ENCODE measurements at regions not wholly inside any gene's neighbourhood (a gene's known extent, or its start where the extent isn't known, plus 50 kb on each side); places are given as distances from the start of the nearest gene placed in this dataset.
"Not testable (repeated sequence)": the region's sequence is repeated elsewhere in the genome, so short reads cannot be mapped to it uniquely, and the experiment has no call there.

GRCh38 chr9:85199866-85200495 lies 530.5 kb downstream of the NTRK2 start:
- DNase-seq = no peak

GRCh38 chr9:85192750-85193149 lies 523.2 kb downstream of the NTRK2 start:
- no peak for DNase-seq

GRCh38 chr9:85186218-85186585 lies 516.7 kb downstream of the NTRK2 start:
- DNase-seq = no peak

GRCh38 chr9:85185486-85186217 lies 516.1 kb downstream of the NTRK2 start:
- DNase-seq = no peak

DNA sequence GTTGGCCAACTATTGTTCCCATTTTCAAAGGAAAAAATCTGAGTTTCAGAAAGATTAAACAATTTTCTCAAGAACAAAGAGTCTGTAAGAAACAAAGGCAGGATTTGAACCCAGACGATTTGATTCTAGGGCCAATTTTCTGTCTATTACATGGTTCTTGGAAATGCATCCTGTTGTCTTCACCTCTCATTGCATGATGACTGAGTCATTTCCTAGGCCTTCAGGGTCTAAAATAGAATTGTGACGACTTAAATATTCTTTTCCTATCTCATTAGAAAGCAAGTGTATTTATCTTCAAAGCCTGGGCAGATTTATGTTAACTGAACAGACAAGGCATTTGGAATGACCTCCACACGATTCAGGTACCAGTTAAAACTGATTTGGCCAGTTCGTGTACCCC lies 512.9 kb downstream of the NTRK2 start:
- no peak for DNase-seq

- DNase-seq = no peak
Measured at GRCh38 chr9:85178474-85178873, 508.9 kb downstream of the NTRK2 start.

- no peak for DNase-seq
Measured at GRCh38 chr9:85173967-85174366, 504.4 kb downstream of the NTRK2 start.

DNA sequence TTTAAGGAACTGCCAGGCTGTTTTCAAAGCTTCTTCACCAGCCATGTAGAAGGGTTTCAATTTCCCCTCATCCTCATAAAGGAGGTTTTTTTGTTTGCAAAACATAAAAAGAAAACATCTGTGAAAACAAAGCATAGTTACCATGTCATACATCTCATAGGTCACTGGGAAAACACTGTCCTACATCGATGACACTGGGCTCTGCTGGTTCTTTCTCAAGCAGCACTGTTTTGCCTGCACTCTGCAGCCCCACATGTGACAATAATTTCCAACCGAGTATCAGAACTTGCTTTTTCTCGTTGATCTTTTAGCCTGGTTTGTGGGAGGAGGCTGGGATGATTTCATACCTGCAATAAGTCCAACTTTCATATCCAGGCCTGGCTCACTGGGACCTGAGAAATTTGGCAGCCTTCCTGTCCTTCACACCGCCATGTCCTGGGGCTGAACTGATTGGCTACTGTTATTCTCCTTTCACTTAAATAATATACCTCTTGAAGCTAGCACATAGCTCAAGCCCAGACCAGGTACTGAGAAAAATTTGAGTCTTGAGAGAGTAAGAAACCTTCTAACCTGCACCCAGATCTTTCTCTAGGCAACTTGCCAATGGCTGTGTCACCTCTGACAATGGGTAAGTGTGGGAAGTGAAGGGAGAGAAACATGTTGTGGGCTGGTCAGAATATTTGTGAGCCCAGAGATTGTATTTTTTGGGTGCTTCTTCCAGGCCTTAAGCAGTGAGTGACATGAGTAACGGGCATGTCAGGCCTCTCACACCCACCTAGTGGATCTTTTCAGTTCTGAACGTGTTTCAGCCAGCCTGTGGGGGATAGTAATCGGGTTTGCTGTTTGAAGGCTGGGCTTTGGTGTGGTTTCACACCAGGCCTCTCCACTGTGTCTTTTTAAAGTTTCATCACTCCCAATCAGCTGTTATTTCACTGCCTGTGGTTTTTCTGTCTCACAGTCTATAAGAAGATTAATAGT lies 502.8 kb downstream of the NTRK2 start:
- DNase-seq = no peak

DNA sequence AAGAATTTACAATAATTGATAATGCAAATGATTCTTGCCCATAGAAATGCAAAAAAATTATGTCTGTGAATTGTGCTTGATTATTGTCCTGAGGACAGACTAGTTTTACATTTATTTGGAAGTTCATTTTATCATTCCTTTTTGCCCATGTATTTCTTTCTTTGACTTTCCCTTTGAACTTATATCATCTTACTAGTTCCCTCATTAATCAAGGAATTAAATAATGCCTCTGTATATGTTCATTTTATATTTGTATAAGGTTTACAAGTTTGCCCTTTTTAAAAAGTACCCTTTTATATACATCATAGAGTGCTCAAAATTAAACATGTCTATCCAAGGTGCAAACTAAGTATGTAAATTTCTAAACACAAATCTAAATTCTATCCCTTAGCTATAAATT lies 501.6 kb downstream of the NTRK2 start:
- DNase-seq = no peak

- DNase-seq = no peak
Measured at GRCh38 chr9:85168412-85168811, 498.9 kb downstream of the NTRK2 start.

- DNase-seq = no peak
Measured at GRCh38 chr9:85167146-85167545, 497.6 kb downstream of the NTRK2 start.

- no peak for DNase-seq
Measured at GRCh38 chr9:85163825-85164224, 494.3 kb downstream of the NTRK2 start.

GRCh38 chr9:85163415-85163814 lies 493.9 kb downstream of the NTRK2 start:
- DNase-seq = no peak

DNA sequence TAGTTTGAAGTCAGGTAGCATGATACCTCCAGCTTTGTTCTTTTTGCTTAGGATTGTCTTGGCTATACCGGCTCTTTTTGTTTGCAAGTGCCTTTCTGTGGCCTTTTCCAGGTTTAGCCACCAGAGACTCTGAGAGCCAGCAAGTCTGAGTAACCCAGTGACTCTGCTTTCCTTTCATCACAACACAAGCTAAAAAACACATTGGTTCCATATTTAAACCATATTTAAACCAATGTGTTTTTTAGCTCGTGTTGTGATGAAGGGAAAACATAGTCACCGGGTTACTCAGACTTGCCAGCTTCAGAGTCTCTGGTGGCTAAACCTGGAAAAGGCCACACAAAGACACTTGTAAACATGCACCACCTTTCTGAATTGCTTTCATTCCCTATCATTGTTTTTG lies 493.3 kb downstream of the NTRK2 start:
- no peak for DNase-seq

- not testable (repeated sequence) for DNase-seq
Measured at GRCh38 chr9:85160944-85161343, 491.4 kb downstream of the NTRK2 start.

DNA sequence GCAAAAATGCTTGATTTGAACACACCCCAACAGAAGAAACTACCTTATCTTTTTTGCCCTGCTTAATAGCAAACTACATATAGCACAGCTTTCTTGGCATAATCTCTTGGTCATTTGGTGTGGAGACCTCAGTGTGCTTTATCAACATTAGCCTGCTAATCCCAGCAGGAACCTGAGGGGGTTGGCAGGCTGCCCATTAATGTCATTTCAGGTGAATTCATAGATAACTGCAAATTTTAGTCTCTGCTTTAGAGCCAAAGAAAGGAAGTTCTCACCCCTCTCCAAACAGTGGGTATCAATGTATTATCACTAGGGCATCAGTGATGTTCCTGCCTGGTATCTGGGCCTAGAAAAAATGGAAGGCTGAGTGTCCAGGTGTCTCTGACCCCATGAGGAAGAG lies 489.0 kb downstream of the NTRK2 start:
- no peak for DNase-seq

DNA sequence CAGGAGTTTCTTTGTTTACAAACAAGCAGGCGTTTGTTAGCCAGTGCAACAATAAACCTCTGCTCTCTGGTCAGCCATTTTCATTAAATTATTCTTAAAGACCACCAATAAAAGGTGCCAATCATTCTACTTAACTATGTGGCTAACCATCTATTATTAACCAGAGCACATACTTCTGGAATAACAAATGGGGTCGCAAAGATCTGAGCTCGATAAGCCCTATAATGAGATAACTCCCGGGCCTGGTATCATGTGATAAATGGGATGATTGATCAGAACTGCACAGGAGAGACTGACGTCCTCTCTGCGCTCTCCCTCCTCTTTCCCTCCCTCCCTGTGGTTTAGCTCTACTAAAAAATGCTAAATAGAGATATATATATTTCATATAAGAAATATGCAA lies 488.2 kb downstream of the NTRK2 start:
- no peak for DNase-seq

GRCh38 chr9:85156652-85157051 lies 487.1 kb downstream of the NTRK2 start:
- no peak for DNase-seq

DNA sequence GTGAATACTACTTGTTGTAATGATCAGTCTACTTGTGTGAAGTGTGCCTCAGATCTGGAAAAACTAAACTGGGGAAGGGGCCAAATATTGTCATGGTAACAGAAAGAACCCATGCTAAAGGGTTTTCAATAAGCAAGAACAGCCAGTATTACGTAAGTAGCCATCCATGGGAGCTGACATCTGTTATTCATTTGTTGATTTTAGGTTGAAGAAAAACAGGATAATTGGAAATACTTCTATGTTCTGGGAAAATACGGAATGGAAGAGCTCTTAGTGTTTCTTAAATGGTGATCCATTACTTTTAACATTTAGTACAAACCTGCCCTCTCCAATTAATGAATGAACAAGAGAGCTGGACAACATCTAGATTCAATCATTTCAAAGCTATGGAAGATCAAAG lies 485.8 kb downstream of the NTRK2 start:
- DNase-seq = no peak

DNA sequence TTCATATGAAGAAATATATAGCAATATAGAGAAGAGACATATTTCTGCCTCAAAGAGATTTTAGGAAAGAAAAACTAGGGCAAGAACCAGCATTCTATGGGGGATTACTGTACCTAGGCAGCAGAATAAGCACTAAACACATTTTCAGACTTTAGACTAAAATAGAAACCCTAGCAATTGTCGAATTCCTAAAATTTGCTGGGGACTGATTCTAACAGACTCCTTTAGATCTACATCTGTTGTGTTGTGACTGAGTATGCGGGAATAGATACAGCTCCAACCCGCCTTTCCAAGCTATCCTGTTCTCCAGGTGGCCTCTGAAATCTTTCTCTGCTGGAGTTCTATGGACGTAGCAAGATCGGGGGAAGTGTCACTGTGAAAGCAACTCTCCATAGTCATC lies 482.2 kb downstream of the NTRK2 start:
- no peak for DNase-seq

- DNase-seq = no peak
Measured at GRCh38 chr9:85151162-85151561, 481.6 kb downstream of the NTRK2 start.

- DNase-seq = no peak
Measured at GRCh38 chr9:85147046-85147640, 477.6 kb downstream of the NTRK2 start.

DNA sequence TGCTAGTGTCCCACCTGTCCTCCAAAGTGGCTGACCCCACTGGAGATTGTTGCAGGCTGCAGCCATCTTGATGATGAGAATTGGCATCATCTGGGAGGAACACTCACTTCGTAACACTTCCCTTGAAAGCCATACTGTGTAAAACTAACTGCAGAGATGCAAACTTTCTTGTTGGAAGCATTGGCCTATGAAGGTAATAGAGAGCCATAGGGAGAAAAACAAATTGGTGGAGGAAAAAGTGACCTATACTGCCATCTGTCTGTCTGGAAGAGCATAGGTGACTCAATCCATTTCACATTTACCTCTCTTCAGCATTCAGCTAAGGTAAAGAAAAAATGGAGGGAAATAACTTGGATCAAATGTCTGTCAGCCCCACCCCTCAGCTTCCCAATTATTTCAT lies 473.4 kb downstream of the NTRK2 start:
- no peak for DNase-seq
